ENCODE measurements at regions not wholly inside any gene's neighbourhood (a gene's known extent, or its start where the extent isn't known, plus 50 kb on each side); places are given as distances from the start of the nearest gene placed in this dataset.

DNA sequence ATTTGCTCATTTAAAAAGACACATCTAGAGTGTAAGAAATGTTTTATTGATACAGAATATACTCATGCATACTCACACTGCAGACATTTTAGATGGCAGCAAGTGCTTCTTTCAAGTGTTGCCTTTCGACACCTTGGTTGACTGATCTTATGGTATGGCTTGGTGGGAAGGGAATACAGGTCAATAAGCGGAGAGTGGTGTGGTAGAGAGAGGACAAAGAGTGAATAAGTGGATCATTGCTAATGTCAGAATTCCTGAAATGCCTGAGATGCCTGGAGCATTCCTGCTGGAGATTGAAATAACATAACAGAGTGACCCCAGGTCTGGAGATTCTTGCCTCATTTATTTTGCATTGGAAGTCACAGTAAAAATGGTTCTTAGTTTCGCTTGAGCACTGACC lies 76.7 kb downstream of the RND3 start:
- TF ChIP-seq, protein P1, sequence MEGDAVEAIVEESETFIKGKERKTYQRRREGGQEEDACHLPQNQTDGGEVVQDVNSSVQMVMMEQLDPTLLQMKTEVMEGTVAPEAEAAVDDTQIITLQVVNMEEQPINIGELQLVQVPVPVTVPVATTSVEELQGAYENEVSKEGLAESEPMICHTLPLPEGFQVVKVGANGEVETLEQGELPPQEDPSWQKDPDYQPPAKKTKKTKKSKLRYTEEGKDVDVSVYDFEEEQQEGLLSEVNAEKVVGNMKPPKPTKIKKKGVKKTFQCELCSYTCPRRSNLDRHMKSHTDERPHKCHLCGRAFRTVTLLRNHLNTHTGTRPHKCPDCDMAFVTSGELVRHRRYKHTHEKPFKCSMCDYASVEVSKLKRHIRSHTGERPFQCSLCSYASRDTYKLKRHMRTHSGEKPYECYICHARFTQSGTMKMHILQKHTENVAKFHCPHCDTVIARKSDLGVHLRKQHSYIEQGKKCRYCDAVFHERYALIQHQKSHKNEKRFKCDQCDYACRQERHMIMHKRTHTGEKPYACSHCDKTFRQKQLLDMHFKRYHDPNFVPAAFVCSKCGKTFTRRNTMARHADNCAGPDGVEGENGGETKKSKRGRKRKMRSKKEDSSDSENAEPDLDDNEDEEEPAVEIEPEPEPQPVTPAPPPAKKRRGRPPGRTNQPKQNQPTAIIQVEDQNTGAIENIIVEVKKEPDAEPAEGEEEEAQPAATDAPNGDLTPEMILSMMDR (conservative IDR thresholded peaks at IDR 0.05): no peak
- TF ChIP-seq ZFX (IDR thresholded peaks at IDR 0.05): no peak

Data from C4-2B (cell line).